Brain microvascular endothelial cell (primary cell): ENCODE measurements at regions not wholly inside any gene's neighbourhood (a gene's known extent, or its start where the extent isn't known, plus 50 kb on each side); places are given as distances from the start of the nearest gene placed in this dataset.

Source experiments
- DNase-seq: peaks from one replicate; pipeline ENCODE4 v3.0.0-alpha.2; 2020
- H3K27ac ChIP-seq: fragments of 250-450 bp; sonication (Bioruptor Pico); 2 replicates; pipeline ENCODE4 v1.5.1; 2020; ENCODE audit warnings: mild to moderate bottlenecking, moderate library complexity
- H3K27me3 ChIP-seq: fragments of 250-450 bp; sonication (Bioruptor Pico); replicated peaks from 2 replicates; pipeline ENCODE4 v1.5.1; 2020; ENCODE audit warnings: mild to moderate bottlenecking
- H3K36me3 ChIP-seq: fragments of 250-450 bp; sonication (Bioruptor Pico); replicated peaks from 2 replicates; pipeline ENCODE4 v1.5.1; 2020; ENCODE audit warnings: mild to moderate bottlenecking
- H3K4me3 ChIP-seq: 2 replicates; pipeline ENCODE4 v1.5.1; 2011; ENCODE audit warnings: low read depth, mild to moderate bottlenecking, control low read depth, low read length, moderate library complexity
- CTCF ChIP-seq: IDR thresholded peaks from 2 replicates; pipeline ENCODE4 v1.5.1; 2011; ENCODE audit warnings: low read depth, mild to moderate bottlenecking, moderate library complexity, low read length, control low read depth, inconsistent platforms; ENCODE audit errors: missing control alignments
- in situ Hi-C: cut with HindIII; loops from 2 replicates; pipeline ENCODE4 v1.10.0; 2017; ENCODE audit warnings: low sequenced_read_pairs, low pct_ligation_motif_present

GRCh38 chrX:109855501-109855900, 122.4 kb upstream of the ACSL4 start:
- TF ChIP-seq CTCF, result no peak
- Histone ChIP-seq H3K27ac (no peak overlapping the region), H3K4me3 (no peak overlapping the region), H3K36me3 (no peaks in the 10 kb centered on the region), H3K27me3 (no peaks in the 10 kb centered on the region)
- in situ Hi-C loops, result no loop called here
- no peak for DNase-seq

GRCh38 chrX:109856974-109857373, 123.9 kb upstream of the ACSL4 start:
- in situ Hi-C loops, result no loop called here
- H3K36me3 ChIP-seq, result no peaks in the 10 kb centered on the region
- no peak overlapping the region for H3K4me3 ChIP-seq
- no peak for DNase-seq
- H3K27me3 ChIP-seq, result no peaks in the 10 kb centered on the region
- peak; percentile 66 for TF ChIP-seq CTCF
- H3K27ac ChIP-seq, result peak overlapping the region; percentile 66

GRCh38 chrX:109857584-109858228, 124.6 kb upstream of the ACSL4 start:
- H3K27me3 ChIP-seq, result no peaks in the 10 kb centered on the region
- H3K4me3 ChIP-seq, result no peak overlapping the region
- peak overlapping the region; percentile 66 for H3K27ac ChIP-seq
- H3K36me3 ChIP-seq, result no peaks in the 10 kb centered on the region
- TF ChIP-seq CTCF, result no peak
- in situ Hi-C loops, result no loop called here
- no peak for DNase-seq

DNA sequence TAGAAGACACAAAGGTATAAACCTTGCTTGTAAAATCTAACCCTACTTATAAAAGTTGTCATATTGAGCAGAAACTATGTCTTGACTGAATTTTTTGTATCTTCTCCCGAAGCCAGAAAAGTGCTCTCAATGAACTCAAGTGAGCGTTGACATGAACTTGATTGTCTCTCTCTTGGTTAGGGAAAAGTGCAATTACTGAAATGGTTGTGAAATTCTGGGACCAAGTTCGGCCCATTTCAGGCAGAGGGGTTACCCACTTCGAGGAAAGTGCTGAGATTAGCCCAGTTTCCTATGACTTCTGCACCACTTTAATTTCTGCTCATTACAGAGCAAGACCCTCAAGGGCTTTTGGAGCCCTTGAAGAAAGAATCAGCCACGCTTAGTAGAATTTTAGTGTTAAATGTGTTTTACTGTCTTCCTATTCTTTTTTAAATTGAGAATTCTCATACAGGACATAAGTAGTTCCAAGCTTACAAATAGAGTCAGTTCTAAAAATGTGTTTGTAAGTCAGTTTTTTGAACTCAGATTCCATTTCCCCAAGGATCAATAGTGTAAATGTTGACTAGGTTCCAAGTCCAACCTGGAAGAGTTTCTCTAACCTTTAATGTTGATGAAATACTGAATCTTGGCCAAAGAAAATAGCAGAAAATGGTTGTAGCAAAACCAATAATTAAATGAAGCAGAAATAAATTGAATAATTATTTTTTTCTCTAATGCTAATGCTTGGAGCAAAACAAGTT, 125.7 kb upstream of the ACSL4 start:
- Histone ChIP-seq H3K27ac (no peak overlapping the region), H3K4me3 (no peak overlapping the region), H3K36me3 (no peaks in the 10 kb centered on the region), H3K27me3 (no peaks in the 10 kb centered on the region)
- no peak for DNase-seq
- TF ChIP-seq CTCF, result no peak
- in situ Hi-C loops, result no loop called here

DNA sequence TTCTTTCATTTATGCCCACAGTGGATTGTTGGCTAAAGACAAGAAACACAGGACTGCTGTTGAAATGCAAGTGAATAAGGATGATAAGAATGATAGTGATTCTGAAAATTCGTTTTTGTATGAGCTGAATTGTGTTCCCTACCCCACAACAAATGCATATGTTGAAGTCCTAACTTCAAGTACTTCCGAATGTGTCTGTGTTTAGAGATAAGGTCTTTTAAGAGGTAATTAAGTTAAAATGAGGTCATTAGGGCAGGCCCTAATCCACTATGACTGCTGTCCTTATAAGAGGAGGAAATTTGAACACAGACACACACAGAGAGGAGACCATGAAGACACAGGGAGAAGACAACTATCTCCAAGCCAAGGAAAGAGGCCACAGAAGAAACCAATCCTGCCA, 126.6 kb upstream of the ACSL4 start:
- no peaks in the 10 kb centered on the region for H3K36me3 ChIP-seq
- H3K4me3 ChIP-seq, result no peak overlapping the region
- in situ Hi-C loops, result no loop called here
- no peak for TF ChIP-seq CTCF
- no peak overlapping the region for H3K27ac ChIP-seq
- H3K27me3 ChIP-seq, result no peaks in the 10 kb centered on the region
- no peak for DNase-seq
